ENCODE measurements at regions not wholly inside any gene's neighbourhood (a gene's known extent, or its start where the extent isn't known, plus 50 kb on each side); places are given as distances from the start of the nearest gene placed in this dataset.

DNA sequence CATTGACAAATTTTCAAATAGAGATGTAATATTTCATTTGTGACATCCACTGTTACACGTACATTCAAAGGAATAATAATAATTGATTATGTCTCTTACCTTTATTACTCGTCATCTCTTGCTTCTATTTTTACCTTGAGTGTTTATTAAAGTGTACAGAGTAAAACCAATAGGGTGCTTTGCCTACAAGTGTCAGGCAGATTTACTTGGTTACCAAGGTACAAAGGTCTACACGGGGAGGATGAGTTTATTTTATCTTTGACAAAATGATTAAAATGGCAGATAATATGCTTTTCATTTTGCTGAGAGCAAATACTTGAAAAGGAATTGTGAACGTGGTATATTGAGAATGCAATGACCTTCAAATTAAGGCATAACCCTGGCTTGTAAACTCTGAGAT is 137.8 kb upstream of the SOX5 start:
- TF ChIP-seq EGR1 (IDR thresholded peaks at IDR 0.05; ENCODE audit: low read depth) (no peak), POLR2A (IDR thresholded peaks at IDR 0.05; ENCODE audit: borderline replicate concordance, extremely low read depth, insufficient read depth, insufficient read length) (no peak), ATF3 (IDR thresholded peaks at IDR 0.05) (no peak)
- TF ChIP-seq, protein P1, sequence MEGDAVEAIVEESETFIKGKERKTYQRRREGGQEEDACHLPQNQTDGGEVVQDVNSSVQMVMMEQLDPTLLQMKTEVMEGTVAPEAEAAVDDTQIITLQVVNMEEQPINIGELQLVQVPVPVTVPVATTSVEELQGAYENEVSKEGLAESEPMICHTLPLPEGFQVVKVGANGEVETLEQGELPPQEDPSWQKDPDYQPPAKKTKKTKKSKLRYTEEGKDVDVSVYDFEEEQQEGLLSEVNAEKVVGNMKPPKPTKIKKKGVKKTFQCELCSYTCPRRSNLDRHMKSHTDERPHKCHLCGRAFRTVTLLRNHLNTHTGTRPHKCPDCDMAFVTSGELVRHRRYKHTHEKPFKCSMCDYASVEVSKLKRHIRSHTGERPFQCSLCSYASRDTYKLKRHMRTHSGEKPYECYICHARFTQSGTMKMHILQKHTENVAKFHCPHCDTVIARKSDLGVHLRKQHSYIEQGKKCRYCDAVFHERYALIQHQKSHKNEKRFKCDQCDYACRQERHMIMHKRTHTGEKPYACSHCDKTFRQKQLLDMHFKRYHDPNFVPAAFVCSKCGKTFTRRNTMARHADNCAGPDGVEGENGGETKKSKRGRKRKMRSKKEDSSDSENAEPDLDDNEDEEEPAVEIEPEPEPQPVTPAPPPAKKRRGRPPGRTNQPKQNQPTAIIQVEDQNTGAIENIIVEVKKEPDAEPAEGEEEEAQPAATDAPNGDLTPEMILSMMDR (IDR thresholded peaks at IDR 0.05 in 2 of 3, conservative IDR thresholded peaks at IDR 0.05 in 1 of 3; ENCODE audit: borderline replicate concordance in 1 of 3, insufficient read depth in 1 of 3, low read depth in 2 of 3, low read length in 2 of 3): no peak

Data from HCT116 (cell line).